Amniotic stem cell (primary cell): ENCODE measurements at regions not wholly inside any gene's neighbourhood (a gene's known extent, or its start where the extent isn't known, plus 50 kb on each side); places are given as distances from the start of the nearest gene placed in this dataset.
A peak's percentile ranks its signal among the peaks of the same experiment; 100 is the strongest.
"Not testable (repeated sequence)": the region's sequence is repeated elsewhere in the genome, so short reads cannot be mapped to it uniquely, and the experiment has no call there.

ENCODE experiments used
- DNase-seq: peaks from one replicate; lab custom pipeline; 2025; lab: John Stamatoyannopoulos, UW

DNA sequence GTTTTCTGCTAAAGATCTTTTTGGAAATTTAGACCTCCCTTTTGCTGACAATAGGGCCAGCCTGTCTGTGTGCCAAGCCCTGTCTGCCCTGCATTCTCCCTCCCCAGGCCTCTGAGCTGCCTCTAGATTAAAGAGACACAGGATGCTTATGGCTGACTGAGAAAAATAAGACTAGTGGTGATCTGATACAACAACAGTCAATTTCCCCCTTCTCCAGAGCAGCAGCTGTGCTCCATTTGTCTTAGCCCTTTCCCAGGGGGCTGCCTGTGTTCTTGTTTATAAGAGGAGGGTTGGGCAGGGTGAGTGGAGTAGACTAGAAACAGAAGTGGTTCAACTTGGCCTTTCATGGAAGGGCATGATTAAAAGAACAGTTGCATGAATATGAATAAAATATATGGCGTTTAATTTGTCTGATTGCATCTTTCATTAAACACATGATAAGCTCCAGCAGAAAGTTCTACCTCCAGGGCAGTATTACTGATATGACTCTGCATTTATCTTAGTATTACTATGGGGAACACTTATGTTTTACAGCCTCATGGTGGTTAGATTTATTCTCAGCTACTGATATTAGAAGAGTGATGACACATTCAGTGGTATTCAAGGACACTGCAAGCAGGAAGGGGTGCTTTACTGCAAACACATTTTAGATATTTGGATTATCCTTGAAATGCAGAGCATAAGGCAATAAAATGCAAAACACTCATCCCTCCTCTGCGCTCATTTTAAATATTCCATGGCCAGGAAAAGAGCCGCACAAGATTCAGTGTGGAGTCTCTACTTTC is 150.2 kb upstream of the CLEC14A start:
- DNase-seq, result no peak

DNA sequence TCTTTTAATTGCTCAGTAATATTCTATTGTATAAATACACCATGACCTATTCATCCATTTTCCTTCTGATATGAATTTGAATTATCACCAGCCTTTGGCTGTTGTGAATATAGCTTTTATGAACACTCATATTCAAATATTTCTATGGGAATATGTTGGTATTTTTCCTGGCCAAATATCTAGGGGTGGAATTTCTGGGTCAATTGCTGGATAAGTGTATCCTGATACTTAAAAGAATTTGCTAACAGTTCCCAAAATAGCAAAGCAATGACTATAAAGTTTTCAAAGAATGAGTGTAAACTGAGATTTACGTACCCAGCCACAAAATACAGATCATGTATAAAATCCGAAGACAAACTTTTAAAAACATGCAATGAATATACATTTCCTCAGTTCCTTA is 148.7 kb upstream of the CLEC14A start:
- no peak for DNase-seq

DNA sequence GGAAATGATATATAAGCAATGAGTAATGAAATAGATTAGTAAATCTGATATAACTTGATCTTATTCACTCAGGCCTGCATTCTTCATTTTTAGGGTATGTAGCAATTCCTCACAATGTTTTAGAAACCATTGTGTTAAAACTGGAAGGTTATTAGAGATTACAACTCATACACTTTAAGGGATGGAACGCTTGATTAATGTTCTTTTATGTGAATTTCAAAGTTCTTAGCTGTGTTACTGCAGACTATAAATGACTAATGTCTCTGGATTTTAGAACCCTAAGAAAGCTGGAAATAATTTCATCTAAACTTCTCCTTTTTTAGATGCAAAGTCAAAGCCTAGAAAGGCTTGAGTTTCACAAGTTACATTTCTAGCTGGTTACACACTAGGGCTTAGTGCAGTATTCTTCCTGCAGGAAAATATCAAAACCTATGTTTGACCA is 148.2 kb upstream of the CLEC14A start:
- peak; percentile 19 for DNase-seq

DNA sequence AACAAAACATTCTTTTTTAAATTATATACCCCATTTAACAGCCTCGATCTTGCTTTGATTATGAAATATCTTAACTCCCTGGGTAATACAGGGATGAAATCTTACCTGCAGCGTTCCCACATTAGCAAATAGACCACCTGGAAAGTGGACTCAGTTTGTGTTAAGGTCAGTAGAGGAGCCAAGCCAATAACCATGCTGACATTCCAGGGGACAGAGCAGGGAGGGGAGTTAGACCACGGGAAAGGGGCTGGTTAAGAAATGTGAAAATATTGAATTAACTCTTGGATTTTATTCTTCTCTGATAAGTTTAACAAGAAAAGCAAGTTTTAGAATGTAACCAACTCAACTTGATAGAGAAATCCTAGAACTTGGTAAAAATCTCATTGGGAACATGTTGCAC is 144.9 kb upstream of the CLEC14A start:
- no peak for DNase-seq

DNA sequence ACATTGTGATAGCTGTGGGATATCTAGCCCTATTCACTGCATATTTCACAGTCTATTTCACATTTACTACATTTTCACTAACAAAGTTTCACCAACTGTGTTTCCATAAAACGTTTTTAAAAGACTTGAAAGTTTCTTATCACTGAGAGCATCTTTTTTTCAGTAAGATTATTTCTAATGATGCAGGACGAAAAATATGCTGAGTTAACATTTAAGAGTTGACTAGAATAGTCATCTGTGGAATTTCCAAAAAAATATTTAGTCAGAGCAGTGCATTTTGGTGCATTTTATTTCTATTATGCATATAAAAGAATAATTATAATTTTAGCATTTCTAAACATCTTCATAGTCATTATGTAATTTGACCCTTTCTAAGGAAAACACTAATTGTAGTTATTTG is 143.8 kb upstream of the CLEC14A start:
- no peak for DNase-seq

DNA sequence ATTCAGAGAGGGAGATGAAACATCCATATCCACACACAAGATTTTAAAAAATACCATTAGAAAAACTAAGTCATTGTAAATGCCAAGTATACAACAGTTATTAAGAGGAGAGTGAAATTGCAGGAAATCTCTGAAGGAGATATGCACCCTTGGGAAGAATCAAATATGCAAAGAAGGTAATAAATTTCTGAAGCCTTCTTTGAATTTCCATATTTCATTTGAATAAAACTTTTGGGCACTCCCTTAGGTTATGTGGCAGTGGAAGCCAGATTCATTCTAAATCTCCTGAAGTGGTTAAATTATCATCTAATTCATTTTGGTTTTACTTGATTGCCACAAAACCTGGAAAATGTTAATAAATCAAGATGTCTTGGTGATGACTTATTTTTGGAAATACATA is 138.9 kb upstream of the CLEC14A start:
- DNase-seq, result no peak

DNA sequence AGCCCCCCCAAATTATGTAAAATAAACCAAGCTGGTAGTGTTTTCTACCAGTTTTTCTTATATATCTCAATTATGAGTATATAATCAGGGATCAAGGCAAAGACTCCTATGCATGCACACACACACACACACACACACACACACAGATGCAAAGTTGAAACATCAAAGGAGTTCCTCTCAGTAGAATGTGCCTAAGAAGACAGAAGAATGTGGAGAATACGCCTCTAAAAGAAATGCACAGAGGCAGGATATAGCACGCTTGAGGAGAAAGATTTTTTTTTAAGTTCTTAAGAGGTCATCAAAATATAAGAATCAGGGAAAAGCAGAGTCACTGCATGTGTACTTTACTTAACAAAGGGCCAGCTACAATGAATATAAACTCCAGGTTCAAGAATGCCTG is 138.2 kb upstream of the CLEC14A start:
- DNase-seq, result no peak

DNA sequence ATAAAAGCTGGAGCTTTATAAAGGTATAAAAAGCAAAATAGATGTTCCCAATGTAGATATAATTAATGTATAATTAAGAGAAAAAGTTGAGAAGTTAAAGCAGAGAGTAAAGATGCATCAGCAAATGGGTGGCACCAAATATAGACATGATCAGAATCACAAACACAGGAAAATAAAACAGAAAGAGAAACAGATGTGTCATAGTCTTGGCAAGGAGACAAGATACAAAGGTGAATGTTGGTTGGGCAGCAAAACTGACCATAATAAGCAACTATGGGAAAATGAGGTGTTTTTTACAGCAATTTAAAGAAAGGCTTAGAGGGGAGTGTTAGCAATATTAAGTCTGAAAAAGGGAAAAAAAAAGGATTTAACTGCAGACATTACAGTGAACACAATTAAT is 135.4 kb upstream of the CLEC14A start:
- DNase-seq, result peak; percentile 5

DNA sequence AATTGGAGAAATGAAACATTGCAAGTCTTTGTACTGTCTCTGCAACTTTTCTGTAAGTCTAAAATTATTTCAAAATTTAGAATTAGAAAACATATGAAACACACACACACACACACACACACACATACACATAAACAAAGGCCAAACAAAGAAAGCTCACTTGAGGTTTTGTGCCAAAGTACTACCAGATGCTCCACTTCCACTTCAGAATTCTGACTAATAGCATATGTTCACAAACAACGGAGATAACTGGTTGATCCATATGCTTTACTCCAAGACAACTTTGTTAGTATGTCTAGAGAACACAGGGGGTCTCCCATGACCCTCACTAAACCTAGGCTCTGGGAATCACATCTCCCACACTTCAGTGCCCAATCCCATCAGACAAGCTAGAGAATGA is 133.8 kb upstream of the CLEC14A start:
- no peak for DNase-seq

DNA sequence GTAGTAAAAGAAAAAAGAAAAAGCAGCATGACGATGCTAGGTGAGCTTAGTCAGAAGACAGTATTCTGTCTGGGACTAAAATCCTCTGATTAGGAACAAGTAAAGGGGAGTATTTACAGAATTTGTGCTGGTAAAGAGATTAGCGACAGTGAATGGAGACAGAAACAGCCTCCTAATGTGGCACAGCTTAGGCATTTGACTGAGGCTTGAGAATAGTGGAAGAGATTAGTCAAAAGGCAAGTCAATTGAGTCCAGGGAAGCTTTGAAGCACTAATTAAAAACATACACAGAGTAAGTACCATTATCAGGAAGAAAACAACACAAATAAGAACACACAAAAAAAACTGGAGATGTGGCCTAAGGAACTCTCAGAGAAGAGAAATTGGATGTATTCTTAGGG is 131.9 kb upstream of the CLEC14A start:
- no peak for DNase-seq

DNA sequence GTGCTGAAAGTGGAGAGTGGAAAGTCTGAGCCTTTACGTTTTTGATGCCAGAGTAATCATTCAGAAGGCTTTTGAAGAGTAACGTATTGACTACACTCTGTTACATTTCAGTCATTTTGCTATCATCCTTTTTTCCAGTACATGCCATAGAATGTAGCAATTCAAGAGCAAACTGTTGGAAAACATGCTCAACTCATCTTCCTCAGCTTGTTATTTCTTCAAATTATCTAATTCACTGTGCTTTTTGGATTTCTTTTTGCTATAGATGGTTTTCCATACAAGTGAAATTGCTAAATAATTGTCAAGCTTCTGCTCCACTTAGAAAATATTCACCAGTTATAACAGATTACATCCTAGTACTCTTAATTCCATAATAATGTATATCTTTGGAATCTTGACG is 129.9 kb upstream of the CLEC14A start:
- no peak for DNase-seq

DNA sequence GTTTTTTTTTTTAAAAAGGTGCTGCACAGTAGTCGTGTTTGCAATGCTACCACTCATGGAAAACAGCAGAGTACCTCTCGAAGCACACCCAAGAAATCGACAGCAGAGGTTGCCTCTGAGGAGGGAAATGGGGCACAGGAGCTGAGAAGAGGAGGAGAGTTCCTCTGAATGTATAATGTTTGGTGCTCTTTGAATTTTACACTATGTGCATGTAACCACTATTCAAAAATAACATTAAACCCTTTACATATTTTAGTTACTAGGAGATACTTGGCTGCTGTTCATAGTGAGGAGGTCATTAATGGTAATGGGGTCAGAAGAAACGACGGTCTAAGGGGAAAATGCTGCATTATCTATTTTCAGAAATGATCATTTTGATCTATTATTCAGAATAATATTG is 129.4 kb upstream of the CLEC14A start:
- DNase-seq, result no peak

DNA sequence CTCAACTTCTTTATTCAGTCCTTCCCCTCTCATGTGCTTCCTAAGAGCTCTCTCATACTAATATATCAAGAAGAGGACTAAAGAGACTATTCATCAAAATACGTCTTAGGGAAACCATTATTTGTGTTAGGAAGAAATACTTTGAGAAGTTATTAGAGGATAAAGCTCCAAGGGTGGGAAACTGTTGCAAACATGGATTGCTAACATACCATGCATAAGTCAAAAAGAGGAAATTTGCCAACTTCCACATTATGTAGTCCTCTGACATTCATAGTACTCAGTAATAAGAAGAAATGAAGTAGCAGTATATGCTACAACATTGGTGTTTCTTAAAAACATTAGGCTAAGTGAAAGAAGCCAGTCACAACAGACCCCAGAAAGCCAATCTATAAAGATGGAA is 128.8 kb upstream of the CLEC14A start:
- no peak for DNase-seq

DNA sequence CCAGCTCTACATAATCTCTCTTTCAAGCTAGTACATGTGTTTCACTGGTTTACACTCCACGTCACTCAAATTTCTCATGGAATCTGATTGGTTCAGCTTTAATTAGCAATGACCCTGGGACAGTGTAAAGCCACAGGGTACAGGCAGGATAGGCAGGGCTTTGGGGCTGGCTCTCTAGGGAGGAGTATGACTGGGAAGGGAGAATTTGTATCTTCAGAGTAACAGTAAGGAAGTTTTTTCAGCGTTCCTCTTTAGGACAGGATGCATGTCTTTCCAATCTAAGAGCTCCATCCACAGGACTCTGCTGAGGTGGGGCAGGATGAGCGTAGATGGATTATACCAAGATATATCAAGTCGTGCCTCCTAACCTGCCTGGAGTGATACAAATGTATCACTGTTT is 112.0 kb upstream of the CLEC14A start:
- DNase-seq, result no peak

DNA sequence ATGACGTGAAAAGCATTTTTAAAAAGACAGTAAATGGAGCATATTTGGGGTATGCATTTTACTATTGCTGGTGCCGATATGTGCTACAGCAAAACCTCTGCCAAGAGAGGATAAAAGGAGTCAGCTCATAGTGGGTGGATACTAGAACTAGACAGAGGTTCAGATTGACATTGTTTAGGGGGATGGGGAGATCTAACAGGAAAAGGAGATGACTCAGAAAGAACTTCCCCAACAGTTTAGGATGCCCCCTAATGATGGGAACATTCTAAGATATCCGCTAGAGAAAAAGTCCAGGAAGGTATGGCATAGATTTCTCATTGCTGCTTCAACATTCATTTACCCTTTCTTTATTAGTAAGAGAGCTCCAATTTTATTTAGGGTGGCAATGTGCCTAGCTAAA is 110.5 kb upstream of the CLEC14A start:
- no peak for DNase-seq

DNA sequence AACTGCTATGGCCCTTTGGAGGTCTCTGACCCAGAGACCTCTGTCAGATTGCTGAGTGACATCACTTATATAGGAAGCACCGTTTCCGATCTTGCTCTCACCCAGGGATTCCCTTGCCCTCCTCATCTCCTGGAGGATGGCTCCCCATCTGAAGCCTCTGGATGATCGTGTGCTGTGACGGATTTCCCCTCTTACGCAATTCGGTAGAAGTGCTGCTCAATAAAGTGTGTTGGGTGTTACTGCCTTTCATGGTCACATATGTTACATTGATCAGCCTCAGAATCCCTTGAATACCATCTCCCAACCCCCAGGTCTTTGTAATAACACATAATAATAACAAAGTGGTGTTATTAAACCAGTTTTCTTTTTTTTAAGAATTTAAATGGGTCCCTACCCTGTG is 107.3 kb upstream of the CLEC14A start:
- DNase-seq, result no peak

DNA sequence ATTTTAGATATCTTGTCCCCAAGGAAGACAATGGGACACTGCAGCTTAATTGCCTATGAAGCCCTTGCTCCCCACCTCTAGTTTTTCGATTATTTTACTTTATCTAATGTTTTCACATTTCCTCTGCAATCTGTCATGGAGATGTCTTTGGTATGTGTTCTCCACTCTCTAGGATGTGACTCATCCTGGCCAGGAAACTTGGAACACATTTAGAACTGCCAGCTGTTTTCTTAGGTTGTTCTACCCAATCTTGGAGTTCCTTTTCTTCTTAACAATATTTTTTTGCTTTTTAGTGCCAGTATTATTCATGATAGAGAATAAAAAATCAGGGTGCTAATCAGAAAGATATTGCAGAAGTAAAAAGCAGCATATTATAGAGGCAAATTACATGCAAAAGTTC is 101.7 kb upstream of the CLEC14A start:
- peak; percentile 54 for DNase-seq

DNA sequence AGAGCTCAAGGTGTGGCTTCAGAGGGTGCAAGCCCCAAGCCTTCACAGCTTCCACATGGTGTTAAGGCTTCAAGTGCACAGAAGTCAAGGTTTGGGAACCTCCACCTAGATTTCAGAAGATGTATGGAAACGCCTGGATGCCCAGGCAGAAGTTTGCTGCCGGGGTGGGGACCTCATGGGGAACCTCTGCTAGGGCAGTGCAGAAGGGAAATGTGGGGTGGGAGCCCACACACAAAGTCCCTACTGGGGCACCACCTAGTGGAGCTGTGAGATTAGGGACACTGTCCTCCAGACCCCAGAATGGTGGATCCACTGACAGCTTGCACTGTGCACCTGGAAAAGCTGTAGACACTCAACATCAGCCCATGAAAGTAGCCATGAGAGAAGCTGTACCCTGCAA is 99.6 kb upstream of the CLEC14A start:
- not testable (repeated sequence) for DNase-seq

DNA sequence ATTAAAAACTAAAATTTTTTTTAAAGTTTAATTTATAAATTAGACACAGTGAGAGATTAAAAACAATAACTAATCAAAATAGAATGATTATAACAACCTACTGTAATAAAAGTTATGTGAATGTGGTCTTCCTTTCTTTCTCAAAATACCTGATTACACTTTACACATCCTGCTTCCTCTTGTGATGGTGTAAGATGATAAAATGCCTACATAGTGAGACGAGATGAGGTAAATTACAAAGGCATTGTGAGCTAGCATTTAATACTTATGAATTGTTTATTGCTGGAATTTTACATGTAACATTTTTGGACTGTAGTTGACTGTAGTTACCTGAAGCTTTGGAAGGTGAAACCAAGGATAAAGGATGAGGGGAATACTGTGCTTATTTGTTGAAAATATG is 94.2 kb upstream of the CLEC14A start:
- no peak for DNase-seq

DNA sequence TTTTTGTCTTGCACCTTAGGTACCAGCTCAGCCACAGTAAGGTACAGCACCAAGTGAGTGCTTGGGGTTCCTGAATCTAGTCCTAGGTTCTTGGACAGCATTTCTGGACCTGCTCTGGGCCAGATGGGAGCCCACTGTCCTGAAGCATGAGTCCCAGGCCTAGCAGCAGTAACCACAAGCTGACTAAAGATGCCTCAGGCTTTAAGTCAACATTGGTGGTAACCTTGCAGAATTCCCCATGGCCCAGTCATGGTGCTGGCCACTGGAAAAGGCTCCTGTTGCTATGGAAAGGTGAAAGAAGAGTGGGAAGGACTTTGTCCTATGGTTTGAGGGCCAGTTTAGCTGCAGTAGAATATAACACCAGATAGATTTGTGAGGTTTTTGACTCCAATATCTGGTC is 86.9 kb upstream of the CLEC14A start:
- DNase-seq, result peak; percentile 41

DNA sequence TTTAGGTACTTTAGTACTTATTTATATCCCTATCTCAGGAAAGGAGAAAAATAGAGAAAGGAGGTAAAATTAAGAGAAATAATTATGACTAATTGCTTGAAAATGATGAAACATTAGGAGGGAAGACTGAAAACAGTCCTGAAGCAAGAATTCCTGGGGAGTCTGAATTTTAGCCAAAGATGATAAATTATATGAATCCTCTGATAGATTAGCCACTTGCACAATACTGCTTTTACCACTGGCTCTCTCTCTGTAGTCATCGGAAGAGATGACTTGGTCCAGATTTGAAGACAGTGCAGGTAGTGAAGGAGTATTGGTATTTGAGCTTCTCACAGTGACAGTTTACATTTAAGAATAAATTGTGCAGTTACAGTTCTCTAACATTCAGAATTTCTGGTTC is 83.8 kb upstream of the CLEC14A start:
- DNase-seq, result no peak

DNA sequence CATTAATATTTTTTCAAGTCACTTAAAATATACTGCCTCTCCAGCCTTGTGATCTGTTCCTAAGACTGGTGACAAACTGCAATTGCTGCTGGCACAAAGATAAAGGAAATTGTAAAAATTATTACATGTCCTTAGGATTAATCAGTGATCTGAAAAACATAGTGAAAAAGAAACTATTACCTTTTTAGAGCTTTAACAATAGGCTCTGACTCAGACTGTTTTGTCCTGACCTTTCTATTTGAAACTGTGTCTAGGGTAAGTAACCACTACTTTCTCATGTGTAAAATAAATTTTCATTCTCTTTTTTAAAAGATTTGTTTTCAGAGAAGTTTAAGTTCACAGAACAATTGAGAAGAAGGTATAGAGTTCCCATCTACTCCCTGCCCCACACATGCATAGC is 80.4 kb upstream of the CLEC14A start:
- DNase-seq, result no peak

DNA sequence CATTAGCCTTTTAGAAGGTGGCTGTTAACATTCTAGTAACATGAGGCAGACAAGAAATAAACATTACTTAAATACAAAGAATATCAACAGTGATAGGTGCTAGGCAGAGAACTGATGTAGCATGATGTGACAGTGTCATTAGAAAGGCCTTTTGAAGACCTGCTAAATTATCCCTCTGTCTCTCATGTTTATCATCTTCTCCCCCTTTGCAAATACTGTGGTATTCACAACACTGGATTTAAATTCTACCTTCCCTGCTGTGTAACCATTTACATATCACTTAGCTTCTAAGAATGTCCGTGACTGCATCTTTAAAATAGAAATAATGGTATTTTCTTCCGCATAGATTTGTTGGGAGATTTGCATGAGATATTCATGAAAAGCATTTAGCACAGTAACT is 74.4 kb upstream of the CLEC14A start:
- DNase-seq, result no peak

DNA sequence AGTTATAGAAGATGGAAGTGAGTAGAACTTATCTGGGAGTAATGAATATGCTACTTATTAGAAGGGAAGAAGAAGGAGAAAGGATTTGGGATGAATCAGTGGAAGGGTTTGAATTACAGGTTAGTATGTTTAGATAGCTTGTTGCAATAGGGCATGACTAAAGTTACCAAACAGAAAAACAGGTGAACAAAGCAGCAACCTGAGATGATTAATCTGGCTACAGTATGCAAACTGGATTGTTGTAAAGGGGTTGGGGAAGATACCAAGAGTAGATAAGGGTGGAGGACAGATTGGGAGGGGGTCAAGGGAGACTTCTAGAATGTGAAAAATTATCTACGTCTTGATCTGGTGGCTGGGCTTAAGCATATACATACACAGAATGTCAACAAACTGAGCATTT is 73.4 kb upstream of the CLEC14A start:
- no peak for DNase-seq

DNA sequence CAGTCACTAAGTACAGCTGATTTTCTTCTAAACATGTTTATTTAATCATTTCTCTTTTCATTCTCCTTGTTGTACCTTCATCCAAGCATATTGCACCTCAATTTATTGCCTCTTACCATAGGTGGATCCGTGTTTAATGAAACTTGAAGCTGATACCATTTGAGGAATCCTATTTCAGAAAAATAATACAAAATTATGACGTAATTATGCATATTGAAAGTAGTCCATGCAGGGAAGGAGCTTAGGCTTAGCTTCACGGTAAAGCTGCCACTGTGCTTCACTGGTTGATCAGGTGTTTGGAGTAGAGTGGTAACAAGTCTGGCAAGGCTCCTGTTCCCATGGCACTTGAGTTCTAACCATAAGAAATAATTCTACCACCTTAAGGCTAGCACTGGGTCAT is 61.0 kb upstream of the CLEC14A start:
- no peak for DNase-seq
